NCI-H2196 (cell line): ENCODE measurements at regions not wholly inside any gene's neighbourhood (a gene's known extent, or its start where the extent isn't known, plus 50 kb on each side); places are given as distances from the start of the nearest gene placed in this dataset.

Experiments
- DNase-seq: peaks from one replicate; lab custom pipeline; 2025; ENCODE audit not compliant: unreplicated experiment; lab: John Stamatoyannopoulos, UW

GRCh38 chr12:113659015-113659414, 187.3 kb upstream of the LHX5 start:
- no peak for DNase-seq

- DNase-seq = peak; percentile 33
Observed at GRCh38 chr12:113658006-113658655, 186.5 kb upstream of the LHX5 start.

- DNase-seq = no peak
Observed at GRCh38 chr12:113655919-113656318, 184.2 kb upstream of the LHX5 start.

GRCh38 chr12:113655479-113655878, 183.8 kb upstream of the LHX5 start:
- no peak for DNase-seq

GRCh38 chr12:113651662-113652061, 180.0 kb upstream of the LHX5 start:
- DNase-seq = no peak

- no peak for DNase-seq
Observed at GRCh38 chr12:113650476-113650875, 178.8 kb upstream of the LHX5 start.

GRCh38 chr12:113649256-113649830, 177.7 kb upstream of the LHX5 start:
- no peak for DNase-seq

- DNase-seq = peak; percentile 39
Observed at GRCh38 chr12:113647048-113647447, 175.4 kb upstream of the LHX5 start.

- no peak for DNase-seq
Observed at GRCh38 chr12:113645603-113646002, 173.9 kb upstream of the LHX5 start.

GRCh38 chr12:113645183-113645582, 173.5 kb upstream of the LHX5 start:
- no peak for DNase-seq

- no peak for DNase-seq
Observed at GRCh38 chr12:113643177-113643974, 171.7 kb upstream of the LHX5 start.

- DNase-seq = no peak
Observed at GRCh38 chr12:113642672-113643071, 171.0 kb upstream of the LHX5 start.

- no peak for DNase-seq
Observed at GRCh38 chr12:113642216-113642615, 170.5 kb upstream of the LHX5 start.

- no peak for DNase-seq
Observed at GRCh38 chr12:113641426-113642030, 169.9 kb upstream of the LHX5 start.

GRCh38 chr12:113640837-113641236, 169.2 kb upstream of the LHX5 start:
- no peak for DNase-seq

- no peak for DNase-seq
Observed at GRCh38 chr12:113639474-113639873, 167.8 kb upstream of the LHX5 start.

GRCh38 chr12:113638460-113638775, 166.7 kb upstream of the LHX5 start:
- no peak for DNase-seq

- no peak for DNase-seq
Observed at GRCh38 chr12:113634982-113635381, 163.3 kb upstream of the LHX5 start.

- no peak for DNase-seq
Observed at GRCh38 chr12:113634474-113634873, 162.8 kb upstream of the LHX5 start.

GRCh38 chr12:113633678-113634332, 162.1 kb upstream of the LHX5 start:
- DNase-seq = no peak

GRCh38 chr12:113630625-113631024, 159.0 kb upstream of the LHX5 start:
- DNase-seq = no peak
